ENCODE measurements at regions not wholly inside any gene's neighbourhood (a gene's known extent, or its start where the extent isn't known, plus 50 kb on each side); places are given as distances from the start of the nearest gene placed in this dataset.

- TF ChIP-seq SPI1 (IDR thresholded peaks at IDR 0.05; ENCODE audit: borderline replicate concordance, low read depth) = no peak
- H3K27me3 ChIP-seq (ENCODE audit: insufficient read depth, poor library complexity, severe bottlenecking) = no peaks in the 10 kb centered on the region
Measured at GRCh38 chr4:187942968-187943367, 52.6 kb upstream of the ZFP42 start.

GRCh38 chr4:187944179-187944578 lies 51.4 kb upstream of the ZFP42 start:
- no peak for DNase-seq (ENCODE audit: low read depth in 1 of 2, low spot score in 1 of 2)
- no peak overlapping the region for H3K27ac ChIP-seq (replicated peaks)
- TF ChIP-seq, protein P1, sequence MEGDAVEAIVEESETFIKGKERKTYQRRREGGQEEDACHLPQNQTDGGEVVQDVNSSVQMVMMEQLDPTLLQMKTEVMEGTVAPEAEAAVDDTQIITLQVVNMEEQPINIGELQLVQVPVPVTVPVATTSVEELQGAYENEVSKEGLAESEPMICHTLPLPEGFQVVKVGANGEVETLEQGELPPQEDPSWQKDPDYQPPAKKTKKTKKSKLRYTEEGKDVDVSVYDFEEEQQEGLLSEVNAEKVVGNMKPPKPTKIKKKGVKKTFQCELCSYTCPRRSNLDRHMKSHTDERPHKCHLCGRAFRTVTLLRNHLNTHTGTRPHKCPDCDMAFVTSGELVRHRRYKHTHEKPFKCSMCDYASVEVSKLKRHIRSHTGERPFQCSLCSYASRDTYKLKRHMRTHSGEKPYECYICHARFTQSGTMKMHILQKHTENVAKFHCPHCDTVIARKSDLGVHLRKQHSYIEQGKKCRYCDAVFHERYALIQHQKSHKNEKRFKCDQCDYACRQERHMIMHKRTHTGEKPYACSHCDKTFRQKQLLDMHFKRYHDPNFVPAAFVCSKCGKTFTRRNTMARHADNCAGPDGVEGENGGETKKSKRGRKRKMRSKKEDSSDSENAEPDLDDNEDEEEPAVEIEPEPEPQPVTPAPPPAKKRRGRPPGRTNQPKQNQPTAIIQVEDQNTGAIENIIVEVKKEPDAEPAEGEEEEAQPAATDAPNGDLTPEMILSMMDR (IDR thresholded peaks at IDR 0.05; ENCODE audit: insufficient read depth, low read length) = no peak
- TF ChIP-seq GABPA (IDR thresholded peaks at IDR 0.05; ENCODE audit: low read depth) (no peak), POLR2AphosphoS5 (IDR thresholded peaks at IDR 0.05; ENCODE audit: low read depth) (no peak), SPI1 (IDR thresholded peaks at IDR 0.05; ENCODE audit: borderline replicate concordance, low read depth) (no peak)
- TF ChIP-seq, protein P2, sequence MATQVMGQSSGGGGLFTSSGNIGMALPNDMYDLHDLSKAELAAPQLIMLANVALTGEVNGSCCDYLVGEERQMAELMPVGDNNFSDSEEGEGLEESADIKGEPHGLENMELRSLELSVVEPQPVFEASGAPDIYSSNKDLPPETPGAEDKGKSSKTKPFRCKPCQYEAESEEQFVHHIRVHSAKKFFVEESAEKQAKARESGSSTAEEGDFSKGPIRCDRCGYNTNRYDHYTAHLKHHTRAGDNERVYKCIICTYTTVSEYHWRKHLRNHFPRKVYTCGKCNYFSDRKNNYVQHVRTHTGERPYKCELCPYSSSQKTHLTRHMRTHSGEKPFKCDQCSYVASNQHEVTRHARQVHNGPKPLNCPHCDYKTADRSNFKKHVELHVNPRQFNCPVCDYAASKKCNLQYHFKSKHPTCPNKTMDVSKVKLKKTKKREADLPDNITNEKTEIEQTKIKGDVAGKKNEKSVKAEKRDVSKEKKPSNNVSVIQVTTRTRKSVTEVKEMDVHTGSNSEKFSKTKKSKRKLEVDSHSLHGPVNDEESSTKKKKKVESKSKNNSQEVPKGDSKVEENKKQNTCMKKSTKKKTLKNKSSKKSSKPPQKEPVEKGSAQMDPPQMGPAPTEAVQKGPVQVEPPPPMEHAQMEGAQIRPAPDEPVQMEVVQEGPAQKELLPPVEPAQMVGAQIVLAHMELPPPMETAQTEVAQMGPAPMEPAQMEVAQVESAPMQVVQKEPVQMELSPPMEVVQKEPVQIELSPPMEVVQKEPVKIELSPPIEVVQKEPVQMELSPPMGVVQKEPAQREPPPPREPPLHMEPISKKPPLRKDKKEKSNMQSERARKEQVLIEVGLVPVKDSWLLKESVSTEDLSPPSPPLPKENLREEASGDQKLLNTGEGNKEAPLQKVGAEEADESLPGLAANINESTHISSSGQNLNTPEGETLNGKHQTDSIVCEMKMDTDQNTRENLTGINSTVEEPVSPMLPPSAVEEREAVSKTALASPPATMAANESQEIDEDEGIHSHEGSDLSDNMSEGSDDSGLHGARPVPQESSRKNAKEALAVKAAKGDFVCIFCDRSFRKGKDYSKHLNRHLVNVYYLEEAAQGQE (IDR thresholded peaks at IDR 0.05; ENCODE audit: insufficient replicate concordance, low read depth) = no peak
- no peaks in the 10 kb centered on the region for H3K27me3 ChIP-seq (ENCODE audit: insufficient read depth, poor library complexity, severe bottlenecking)
- H3K4me3 ChIP-seq (replicated peaks; ENCODE audit: insufficient read depth, low read length) = no peak overlapping the region

More at GRCh38 chr4:187942968-187943367, 52.6 kb upstream of the ZFP42 start:
- Histone ChIP-seq H3K4me3 (replicated peaks; ENCODE audit: insufficient read depth, low read length) (no peak overlapping the region), H3K27ac (replicated peaks) (no peak overlapping the region)
- DNase-seq (ENCODE audit: low read depth in 1 of 2, low spot score in 1 of 2) = no peak
